ENCODE measurements at regions not wholly inside any gene's neighbourhood (a gene's known extent, or its start where the extent isn't known, plus 50 kb on each side); places are given as distances from the start of the nearest gene placed in this dataset.

DNA sequence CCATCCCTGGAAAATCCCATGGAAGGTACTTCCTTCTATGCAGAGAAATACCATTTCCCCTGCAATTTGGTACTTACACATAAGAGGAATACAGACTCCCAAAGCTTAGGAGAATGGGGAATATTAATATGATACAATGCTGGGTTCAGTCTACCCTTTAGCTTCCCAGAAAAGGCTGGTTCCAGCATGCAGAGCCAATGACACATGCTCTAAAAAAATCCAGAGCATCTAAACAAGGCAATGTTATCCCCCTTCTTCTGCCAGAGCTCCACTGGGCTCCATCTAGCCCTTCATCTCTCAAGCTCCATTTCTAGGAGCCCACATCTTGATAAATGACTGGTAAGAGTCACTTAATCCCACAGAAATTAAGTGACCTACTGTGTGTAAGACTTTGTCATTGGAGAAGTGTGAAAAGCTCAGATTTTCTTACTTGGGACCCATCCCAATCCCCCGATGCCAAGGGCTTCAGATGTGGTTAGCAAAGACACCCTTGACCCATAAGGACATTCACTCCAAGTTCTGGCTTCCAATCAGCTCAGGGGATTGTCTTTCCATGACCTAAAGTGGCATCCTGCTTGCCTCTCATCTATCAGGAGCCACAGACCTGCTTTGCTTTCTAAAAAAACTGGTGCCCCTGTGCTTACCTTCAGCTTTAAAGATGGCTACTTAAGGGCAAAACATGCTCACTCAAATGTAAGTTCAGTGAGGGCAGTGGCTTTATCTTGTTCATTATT lies 137.5 kb downstream of the UNC5CL start:
- Histone ChIP-seq H4K20me1 (replicated peaks in 1 of 2; ENCODE audit: control insufficient read depth in 1 of 2, insufficient read depth in 2 of 2, low read length in 2 of 2) (no peaks in the 10 kb centered on the region), H3K4me1 (replicated peaks in 1 of 4; ENCODE audit: control insufficient read depth in 3 of 4, insufficient read depth in 4 of 4, low read length in 3 of 4) (no peaks in the 10 kb centered on the region), H2BK120ac (replicated peaks; ENCODE audit: low read depth, low read length) (no peak overlapping the region), H2BK15ac (ENCODE audit: low read length) (no peak overlapping the region), H3K23ac (ENCODE audit: insufficient read length) (no peak overlapping the region), H3K18ac (ENCODE audit: extremely low read depth, low read length) (no peak overlapping the region), H3K14ac (ENCODE audit: insufficient read length) (no peak overlapping the region), H3K79me2 (ENCODE audit: control insufficient read depth in 1 of 2, insufficient read depth in 2 of 2, low read length in 2 of 2) (no peaks in the 10 kb centered on the region), H4K5ac (ENCODE audit: insufficient read length, low read depth, low read length) (no peak overlapping the region), H2BK5ac (ENCODE audit: low read depth, low read length) (no peak overlapping the region), H3K4me2 (ENCODE audit: insufficient read depth in 1 of 2, low read depth in 2 of 2, low read length in 2 of 2) (no peak overlapping the region), H3K4ac (replicated peaks; ENCODE audit: insufficient read length, low read depth, low read length) (no peak overlapping the region), H2BK12ac (ENCODE audit: low read depth, low read length) (no peak overlapping the region), H3K23me2 (ENCODE audit: low read depth, low read length) (no peaks in the 10 kb centered on the region), H3K27ac (ENCODE audit: low read depth, low read length) (no peak overlapping the region), H3K27me3 (replicated peaks in 1 of 4; ENCODE audit: control insufficient read depth in 3 of 4, extremely low read depth in 1 of 4, insufficient read depth in 3 of 4, low read length in 3 of 4) (peaks cover 0 to 10% (median 6%) of the 10 kb centered on the region in 4 experiments; a peak in 4 of 7 replicates), H4K8ac (ENCODE audit: extremely low read depth, insufficient read depth, low read length) (no peak overlapping the region), H3K36me3 (ENCODE audit: control insufficient read depth in 2 of 4, insufficient read depth in 4 of 4, low read length in 3 of 4) (no peaks in the 10 kb centered on the region), H2AK5ac (ENCODE audit: low read depth, low read length) (no peak overlapping the region), H3K9me3 (ENCODE audit: insufficient read depth in 2 of 2, low read depth in 1 of 2, low read length in 1 of 2) (no peaks in the 10 kb centered on the region), H3K56ac (replicated peaks; ENCODE audit: insufficient read length, low read depth, low read length) (no peak overlapping the region), H2AFZ (ENCODE audit: low read length) (no peak overlapping the region), H3K4me3 (ENCODE audit: extremely low read depth in 1 of 4, insufficient read depth in 2 of 4, low read depth in 3 of 4, low read length in 4 of 4) (no peak overlapping the region), H2BK20ac (ENCODE audit: low read length) (no peak overlapping the region), H3K79me1 (ENCODE audit: low read depth, low read length) (no peaks in the 10 kb centered on the region), H4K91ac (replicated peaks; ENCODE audit: insufficient read length, low read length) (no peak overlapping the region), H3K9ac (replicated peaks in 1 of 4; ENCODE audit: extremely low read depth in 1 of 4, low read depth in 3 of 4, low read length in 3 of 4) (no peak overlapping the region)
- POLR2A ChIA-PET (ENCODE audit: partially characterized antibody): interaction anchor here (1.1 kb wide), 1 partner anchor 8 kb away, joined by 3 read pairs; no protein-coding TSS in a partner anchor
- no peak for FAIRE-seq
- CTCF ChIA-PET (ENCODE audit: partially characterized antibody): interaction anchor here (0.5 to 2.7 kb wide), 8 partner anchors 10 to 542 kb away, joined by 3 to 20 read pairs (median 4); no protein-coding TSS in a partner anchor
- TF ChIP-seq CHD1 (IDR thresholded peaks at IDR 0.05; ENCODE audit: low read depth, low read length): no peak
- TF ChIP-seq SUZ12 (IDR thresholded peaks at IDR 0.05; ENCODE audit: low read length): no peak
- DNase-seq (ENCODE audit: low read depth in 1 of 2, low spot score in 2 of 2): no peak
- 90% methylated on average over 1 of the region's 1 CpG; no CpG with 5 or more reads in 1 of the 2 experiments for WGBS, 2 experiments (ENCODE audit: extremely low coverage in 1 of 2, insufficient coverage in 1 of 2, insufficient read length in 1 of 2, insufficient replicate concordance in 2 of 2, low coverage in 1 of 2, low lambda C conversion rate in 2 of 2, missing lambda C conversion rate in 1 of 2)
